ENCODE measurements at regions not wholly inside any gene's neighbourhood (a gene's known extent, or its start where the extent isn't known, plus 50 kb on each side); places are given as distances from the start of the nearest gene placed in this dataset.

DNA sequence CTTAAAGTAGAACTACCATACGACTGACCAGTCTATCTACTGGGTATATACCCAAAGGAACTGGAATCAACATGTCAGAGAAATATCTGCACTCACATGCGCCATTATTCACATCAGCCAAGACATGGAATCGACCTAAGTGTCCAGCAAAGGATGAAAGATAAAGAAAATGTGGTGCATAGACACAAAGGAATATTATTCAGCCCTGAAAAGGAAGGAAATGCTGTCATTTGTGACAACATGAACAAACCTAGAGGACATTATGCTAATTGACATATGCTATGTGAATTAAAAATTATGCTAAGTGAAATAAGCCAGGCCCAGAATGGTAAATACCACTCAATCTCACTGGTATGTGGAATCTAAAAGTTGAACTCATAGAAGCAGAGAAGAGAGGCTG is 123.7 kb downstream of the KLF6 start:
- TF ChIP-seq, protein P1, sequence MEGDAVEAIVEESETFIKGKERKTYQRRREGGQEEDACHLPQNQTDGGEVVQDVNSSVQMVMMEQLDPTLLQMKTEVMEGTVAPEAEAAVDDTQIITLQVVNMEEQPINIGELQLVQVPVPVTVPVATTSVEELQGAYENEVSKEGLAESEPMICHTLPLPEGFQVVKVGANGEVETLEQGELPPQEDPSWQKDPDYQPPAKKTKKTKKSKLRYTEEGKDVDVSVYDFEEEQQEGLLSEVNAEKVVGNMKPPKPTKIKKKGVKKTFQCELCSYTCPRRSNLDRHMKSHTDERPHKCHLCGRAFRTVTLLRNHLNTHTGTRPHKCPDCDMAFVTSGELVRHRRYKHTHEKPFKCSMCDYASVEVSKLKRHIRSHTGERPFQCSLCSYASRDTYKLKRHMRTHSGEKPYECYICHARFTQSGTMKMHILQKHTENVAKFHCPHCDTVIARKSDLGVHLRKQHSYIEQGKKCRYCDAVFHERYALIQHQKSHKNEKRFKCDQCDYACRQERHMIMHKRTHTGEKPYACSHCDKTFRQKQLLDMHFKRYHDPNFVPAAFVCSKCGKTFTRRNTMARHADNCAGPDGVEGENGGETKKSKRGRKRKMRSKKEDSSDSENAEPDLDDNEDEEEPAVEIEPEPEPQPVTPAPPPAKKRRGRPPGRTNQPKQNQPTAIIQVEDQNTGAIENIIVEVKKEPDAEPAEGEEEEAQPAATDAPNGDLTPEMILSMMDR (IDR thresholded peaks at IDR 0.05; ENCODE audit: low read depth, low read length), result no peak
- no peak for TF ChIP-seq MYC (IDR thresholded peaks at IDR 0.05; ENCODE audit: low read depth, low read length)
- TF ChIP-seq POLR2A (IDR thresholded peaks at IDR 0.05; ENCODE audit: extremely low read depth, insufficient read length), result no peak
